T-helper 1 cell treated with Interleukin-12 subunit alpha and Interleukin-12 subunit beta and Interleukin-4 antibody, amounts not matched to agents 30 ng/mL and 1 ng/mL, for 36 hours (primary cell): ENCODE measurements at regions not wholly inside any gene's neighbourhood (a gene's known extent, or its start where the extent isn't known, plus 50 kb on each side); places are given as distances from the start of the nearest gene placed in this dataset.

ENCODE experiments used
- intact Hi-C: fragments of 100-400 bp; cut with micrococcal nuclease; formaldehyde crosslinking; loops from one replicate; pipeline ENCODE4 v1.15.1; 2024

DNA sequence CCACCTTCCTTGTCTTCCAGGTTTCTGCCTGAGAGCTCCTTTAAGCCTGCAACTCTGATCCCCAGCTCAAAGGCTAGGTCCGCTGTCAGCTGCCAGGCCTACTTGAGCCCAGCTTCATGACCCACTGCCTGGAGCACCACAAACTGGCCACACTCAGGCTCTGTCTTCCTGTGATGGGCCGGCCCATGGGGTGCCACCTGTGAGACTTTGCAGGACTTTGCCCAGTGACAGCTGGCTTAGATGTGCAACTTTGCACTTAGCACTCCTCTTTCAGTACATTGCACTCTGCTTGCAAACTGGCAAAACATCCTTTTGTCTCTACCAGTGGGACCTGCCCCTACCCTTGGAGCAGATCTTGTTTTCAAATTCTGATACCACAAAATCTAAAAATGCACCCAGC is 311.5 kb upstream of the PDE4D start:
- intact Hi-C loops, result no loop called here

- intact Hi-C loops, result no loop called here
Measured at GRCh38 chr5:60196385-60197113, 303.0 kb upstream of the PDE4D start.

DNA sequence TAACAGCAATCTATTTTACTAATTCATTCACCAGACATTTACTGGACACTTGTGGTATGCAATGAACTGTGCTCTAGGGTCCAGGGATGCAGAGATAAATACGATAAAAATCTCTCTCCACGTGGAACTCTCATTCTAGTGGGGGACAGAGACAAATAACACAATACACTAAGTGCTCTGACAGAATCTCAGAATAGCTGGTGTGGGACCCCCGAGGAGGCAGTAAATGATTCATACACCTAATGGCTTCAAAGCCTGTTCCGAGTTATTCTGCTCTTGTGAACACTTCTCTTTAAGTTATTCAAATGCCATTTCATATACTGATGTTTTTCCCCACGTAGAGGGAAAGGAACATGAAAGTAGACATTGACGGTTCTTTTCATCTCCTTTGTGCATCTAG is 302.0 kb upstream of the PDE4D start:
- intact Hi-C loops, result no loop called here

DNA sequence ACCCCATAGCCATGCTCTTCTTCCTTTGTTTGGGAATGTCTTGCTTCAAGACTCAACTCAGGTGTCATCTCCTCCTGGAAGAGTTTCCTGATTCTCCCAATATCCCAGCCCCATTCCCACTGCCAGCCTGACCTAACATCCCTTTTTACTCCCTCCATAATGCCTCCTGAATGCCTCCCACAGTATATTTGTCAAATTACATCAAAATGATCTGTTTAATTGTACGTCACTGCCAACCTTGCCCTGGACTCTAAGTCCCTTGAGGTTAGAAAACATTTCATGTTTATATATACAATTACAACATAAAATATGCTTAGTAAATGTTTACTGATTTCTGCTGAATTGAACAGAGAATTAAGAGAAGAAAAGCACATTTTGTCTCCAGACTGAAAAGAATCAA is 301.6 kb upstream of the PDE4D start:
- intact Hi-C loops, result no loop called here

- intact Hi-C loops, result no loop called here
Measured at GRCh38 chr5:60185231-60186099, 291.9 kb upstream of the PDE4D start.

DNA sequence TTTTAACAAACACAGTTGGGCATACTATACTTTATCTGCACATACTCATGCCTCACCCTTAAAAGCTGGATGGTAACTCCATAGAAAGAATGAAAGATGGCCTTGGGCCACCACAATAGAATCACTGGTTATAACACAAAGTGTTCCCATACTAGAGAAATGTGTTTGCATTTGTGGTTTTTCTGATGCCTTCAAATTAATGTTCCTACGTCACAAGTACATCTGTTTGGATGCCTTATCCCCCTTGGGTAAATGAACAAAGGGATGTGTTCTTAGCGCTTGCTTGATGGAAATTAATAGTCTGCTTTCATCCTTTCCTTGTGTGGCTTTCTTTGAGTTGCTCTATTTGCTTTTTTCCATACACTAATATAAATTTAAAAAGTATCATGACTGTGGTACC is 291.1 kb upstream of the PDE4D start:
- intact Hi-C loops, result no loop called here

- intact Hi-C loops, result no loop called here
Measured at GRCh38 chr5:60183881-60184280, 290.4 kb upstream of the PDE4D start.

- intact Hi-C loops, result no loop called here
Measured at GRCh38 chr5:60178101-60178500, 284.6 kb upstream of the PDE4D start.

- intact Hi-C loops, result no loop called here
Measured at GRCh38 chr5:60177596-60177995, 284.1 kb upstream of the PDE4D start.

GRCh38 chr5:60173667-60174066 is 280.1 kb upstream of the PDE4D start:
- intact Hi-C loops, result no loop called here

- intact Hi-C loops, result no loop called here
Measured at GRCh38 chr5:60163762-60164161, 270.2 kb upstream of the PDE4D start.

GRCh38 chr5:60162441-60162840 is 268.9 kb upstream of the PDE4D start:
- intact Hi-C loops, result no loop called here

DNA sequence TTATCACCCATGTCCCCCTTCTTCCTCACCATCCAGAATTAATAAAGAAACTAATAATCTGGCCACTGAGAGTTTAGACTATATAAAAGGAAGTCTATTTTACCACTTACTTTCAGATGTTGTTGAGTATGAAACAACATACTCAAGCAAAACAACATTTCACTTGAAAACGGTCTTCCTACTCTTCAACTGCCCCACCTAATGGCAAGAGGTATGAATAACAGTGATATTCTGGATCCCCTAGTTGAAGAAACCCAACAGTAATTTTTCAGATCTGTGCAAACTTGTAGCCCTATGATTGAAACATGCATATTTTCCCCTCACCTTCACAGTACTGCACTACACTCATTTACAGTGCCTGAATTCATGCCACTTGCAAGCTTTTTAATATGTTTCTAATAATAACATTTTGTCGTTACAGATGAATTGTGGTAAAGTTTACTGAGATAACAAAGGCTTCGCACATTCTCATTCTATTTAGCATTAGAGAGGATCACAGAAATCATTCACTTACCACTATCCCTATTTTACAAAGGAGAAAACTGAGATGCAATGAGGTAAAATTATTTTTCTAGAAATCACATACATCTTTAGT is 267.9 kb upstream of the PDE4D start:
- intact Hi-C loops, result loop anchor here (1.0 kb wide), 1 partner anchor 351 kb away; no protein-coding TSS in a partner anchor

- intact Hi-C loops, result no loop called here
Measured at GRCh38 chr5:60149081-60149480, 255.6 kb upstream of the PDE4D start.

- intact Hi-C loops, result no loop called here
Measured at GRCh38 chr5:60148366-60148765, 254.8 kb upstream of the PDE4D start.

DNA sequence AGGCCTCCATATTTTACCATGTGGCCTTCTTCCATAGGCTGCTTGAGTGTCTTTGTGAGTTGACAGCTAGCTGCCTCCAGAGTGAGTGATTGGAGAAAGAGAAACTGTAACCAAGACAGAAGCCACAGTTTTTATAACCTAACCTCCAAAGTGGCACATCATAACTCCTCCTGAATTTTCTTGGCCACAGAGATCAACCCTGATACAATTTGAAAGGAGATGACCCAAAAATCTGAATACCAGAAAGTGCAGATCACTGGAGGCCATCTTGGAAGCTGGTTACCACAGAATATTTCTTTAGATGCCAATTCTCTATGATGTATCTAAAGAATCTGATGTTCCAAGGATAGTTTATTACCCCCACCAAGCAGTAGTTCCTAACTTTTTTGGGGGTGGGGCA is 254.3 kb upstream of the PDE4D start:
- intact Hi-C loops, result no loop called here

- intact Hi-C loops, result no loop called here
Measured at GRCh38 chr5:60143942-60144549, 250.5 kb upstream of the PDE4D start.

- intact Hi-C loops, result no loop called here
Measured at GRCh38 chr5:60141119-60141518, 247.6 kb upstream of the PDE4D start.

DNA sequence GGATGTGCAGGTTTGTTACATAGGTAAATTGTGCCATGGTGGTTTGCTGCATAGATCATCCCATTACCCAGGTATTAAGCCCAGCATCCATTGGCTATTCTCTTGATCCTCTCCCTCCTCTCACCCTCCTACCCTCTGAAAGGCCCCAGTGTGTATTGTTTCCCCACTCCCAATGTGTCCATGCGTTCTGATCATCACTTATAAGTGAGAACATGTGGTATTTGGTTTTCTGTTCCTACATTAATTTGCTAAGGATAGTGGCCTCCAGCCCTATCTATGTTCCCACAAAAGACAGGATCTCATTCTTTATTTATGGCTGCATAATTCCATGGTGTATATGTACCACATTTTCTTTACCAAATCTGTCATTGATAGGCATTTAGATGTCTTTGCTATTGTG is 243.3 kb upstream of the PDE4D start:
- intact Hi-C loops, result no loop called here

DNA sequence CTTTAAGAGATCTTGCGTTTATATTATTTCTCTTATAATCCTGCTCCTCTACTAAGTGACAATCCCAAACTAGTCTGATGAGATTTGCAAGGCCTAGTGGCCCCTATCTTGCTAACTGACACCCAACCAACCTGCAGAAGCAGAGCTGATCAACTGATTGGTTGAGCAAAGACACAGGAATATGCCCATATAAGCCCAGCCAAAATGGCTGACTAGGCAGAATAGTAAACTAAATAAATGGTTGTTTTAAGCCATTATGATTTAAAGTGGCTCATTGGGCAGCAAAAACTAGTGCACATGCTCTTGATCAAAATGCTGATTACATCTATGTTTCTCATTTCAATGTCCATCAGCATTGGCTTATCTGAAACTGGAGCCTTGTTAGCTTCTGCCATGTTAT is 238.0 kb upstream of the PDE4D start:
- intact Hi-C loops, result no loop called here

DNA sequence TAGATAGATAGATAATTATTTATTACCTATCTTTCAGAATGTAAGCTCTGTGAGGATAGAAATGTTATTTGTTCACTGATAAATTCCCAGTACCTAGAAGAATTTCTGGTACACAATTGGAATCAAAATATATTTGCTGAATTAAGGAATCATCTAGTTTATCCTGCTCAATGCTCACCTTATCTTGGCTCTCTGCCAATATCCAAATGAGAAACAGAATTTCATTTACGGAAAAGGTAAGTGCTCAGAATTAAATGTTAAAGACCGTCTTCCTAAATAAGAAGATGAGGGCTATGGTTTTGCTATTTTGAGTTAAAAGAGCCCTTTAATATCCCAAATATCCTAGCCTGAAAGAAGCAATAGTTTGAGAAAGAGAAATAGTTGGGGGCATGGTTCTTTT is 232.1 kb upstream of the PDE4D start:
- intact Hi-C loops, result no loop called here
